ENCODE measurements at regions not wholly inside any gene's neighbourhood (a gene's known extent, or its start where the extent isn't known, plus 50 kb on each side); places are given as distances from the start of the nearest gene placed in this dataset.

DNA sequence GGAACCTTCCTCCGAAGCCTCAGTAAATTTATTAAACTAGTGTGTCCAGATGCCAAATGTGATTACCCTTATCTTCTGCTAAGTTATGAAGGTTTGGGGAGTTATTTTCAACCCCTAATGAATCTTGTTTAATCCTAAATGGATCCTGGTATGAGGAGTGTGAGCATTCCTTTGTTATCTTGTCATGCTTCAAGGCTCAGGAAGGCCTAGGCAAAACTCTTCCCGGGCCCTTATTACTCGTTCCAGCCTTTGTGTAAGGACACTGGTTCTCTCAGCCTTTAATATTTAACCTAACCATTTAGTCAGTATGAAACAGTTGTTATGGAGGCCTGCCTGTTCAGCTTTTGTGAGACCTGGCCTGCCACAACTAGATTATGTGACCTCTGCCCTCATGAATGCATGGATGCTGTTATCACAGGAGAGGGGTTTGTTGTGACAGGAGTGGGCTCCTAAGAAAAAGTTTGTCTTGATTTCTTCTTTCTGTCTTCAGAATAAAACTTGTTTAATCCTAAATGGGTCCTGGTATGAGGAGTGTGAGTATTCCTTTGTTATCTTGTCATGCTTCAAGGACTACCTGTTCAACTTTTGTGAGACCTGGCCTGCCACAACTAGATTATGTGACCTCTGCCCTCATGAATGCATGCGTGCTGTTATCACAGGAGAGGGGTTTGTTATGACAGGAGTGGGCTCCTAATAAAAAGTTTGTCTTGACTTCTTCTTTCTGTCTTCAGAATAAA lies 181.7 kb downstream of the SLC39A8 start:
- no peaks in the 10 kb centered on the region for H3K36me3 ChIP-seq (ENCODE audit: low read depth)
- no peaks in the 10 kb centered on the region for H3K4me1 ChIP-seq (ENCODE audit: insufficient read depth, poor library complexity, severe bottlenecking)
- TF ChIP-seq, protein P1, sequence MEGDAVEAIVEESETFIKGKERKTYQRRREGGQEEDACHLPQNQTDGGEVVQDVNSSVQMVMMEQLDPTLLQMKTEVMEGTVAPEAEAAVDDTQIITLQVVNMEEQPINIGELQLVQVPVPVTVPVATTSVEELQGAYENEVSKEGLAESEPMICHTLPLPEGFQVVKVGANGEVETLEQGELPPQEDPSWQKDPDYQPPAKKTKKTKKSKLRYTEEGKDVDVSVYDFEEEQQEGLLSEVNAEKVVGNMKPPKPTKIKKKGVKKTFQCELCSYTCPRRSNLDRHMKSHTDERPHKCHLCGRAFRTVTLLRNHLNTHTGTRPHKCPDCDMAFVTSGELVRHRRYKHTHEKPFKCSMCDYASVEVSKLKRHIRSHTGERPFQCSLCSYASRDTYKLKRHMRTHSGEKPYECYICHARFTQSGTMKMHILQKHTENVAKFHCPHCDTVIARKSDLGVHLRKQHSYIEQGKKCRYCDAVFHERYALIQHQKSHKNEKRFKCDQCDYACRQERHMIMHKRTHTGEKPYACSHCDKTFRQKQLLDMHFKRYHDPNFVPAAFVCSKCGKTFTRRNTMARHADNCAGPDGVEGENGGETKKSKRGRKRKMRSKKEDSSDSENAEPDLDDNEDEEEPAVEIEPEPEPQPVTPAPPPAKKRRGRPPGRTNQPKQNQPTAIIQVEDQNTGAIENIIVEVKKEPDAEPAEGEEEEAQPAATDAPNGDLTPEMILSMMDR (IDR thresholded peaks at IDR 0.05; ENCODE audit: poor library complexity, severe bottlenecking): no peak
- H3K27ac ChIP-seq (ENCODE audit: poor library complexity, severe bottlenecking): no peak overlapping the region
- H3K27me3 ChIP-seq (ENCODE audit: insufficient read depth, poor library complexity, severe bottlenecking): no peaks in the 10 kb centered on the region
- H3K9me3 ChIP-seq (ENCODE audit: severe bottlenecking): no peaks in the 10 kb centered on the region
- DNase-seq (ENCODE audit: low spot score) (no peak), ATAC-seq (ENCODE audit: low read depth) (no peak)
- no peak overlapping the region for H3K4me3 ChIP-seq (ENCODE audit: severe bottlenecking)

DNA sequence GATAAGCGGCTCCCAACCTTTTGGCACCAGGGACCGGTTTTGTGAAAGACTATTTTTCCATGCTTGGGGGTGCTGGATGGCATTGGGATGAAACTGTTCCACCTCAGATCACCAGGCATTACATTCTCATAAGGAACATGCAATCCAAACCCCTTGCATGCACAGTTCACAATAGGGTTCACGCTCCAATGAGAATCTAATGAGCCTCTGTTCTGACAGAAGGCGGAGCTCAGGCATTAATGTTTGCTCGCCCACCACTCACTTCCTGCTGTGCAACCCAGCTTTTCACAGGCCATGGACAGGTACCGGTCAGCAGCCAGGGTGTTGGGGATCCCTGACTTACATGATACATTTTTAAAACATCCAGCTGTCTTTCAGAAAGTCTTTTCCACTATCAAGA lies 187.3 kb downstream of the SLC39A8 start:
- H3K4me1 ChIP-seq (ENCODE audit: insufficient read depth, poor library complexity, severe bottlenecking): no peaks in the 10 kb centered on the region

DNA sequence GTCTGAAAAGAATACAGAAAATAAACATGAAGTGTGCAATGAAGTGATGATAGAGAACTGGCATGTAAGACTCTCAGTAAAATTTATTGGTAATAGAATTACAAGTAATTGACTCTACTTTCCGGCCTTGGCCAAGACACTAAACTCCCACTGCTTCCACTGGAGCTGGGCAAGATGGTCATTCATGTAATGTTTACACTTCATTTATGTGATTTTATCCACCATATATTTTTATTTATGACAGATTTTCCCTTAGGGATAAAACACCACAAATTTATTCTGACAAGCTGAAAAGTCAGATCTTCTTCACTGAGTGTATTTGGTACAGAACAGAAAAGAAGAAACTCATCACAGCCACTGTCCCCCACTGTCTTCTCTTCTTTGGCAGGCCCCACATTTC lies 191.9 kb downstream of the SLC39A8 start:
- Histone ChIP-seq H3K4me3 (ENCODE audit: severe bottlenecking) (no peak overlapping the region), H3K36me3 (ENCODE audit: low read depth) (no peaks in the 10 kb centered on the region), H3K4me1 (ENCODE audit: insufficient read depth, poor library complexity, severe bottlenecking) (no peaks in the 10 kb centered on the region), H3K9me3 (ENCODE audit: severe bottlenecking) (no peaks in the 10 kb centered on the region), H3K27ac (ENCODE audit: poor library complexity, severe bottlenecking) (no peak overlapping the region), H3K27me3 (ENCODE audit: insufficient read depth, poor library complexity, severe bottlenecking) (no peaks in the 10 kb centered on the region)
- DNase-seq (ENCODE audit: low spot score) (no peak), ATAC-seq (ENCODE audit: low read depth) (no peak)
- TF ChIP-seq, protein P1 (IDR thresholded peaks at IDR 0.05; ENCODE audit: poor library complexity, severe bottlenecking): no peak

More for the DNA sequence above, 187.3 kb downstream of the SLC39A8 start:
- Histone ChIP-seq H3K9me3 (ENCODE audit: severe bottlenecking) (no peaks in the 10 kb centered on the region), H3K27me3 (ENCODE audit: insufficient read depth, poor library complexity, severe bottlenecking) (no peaks in the 10 kb centered on the region), H3K4me3 (ENCODE audit: severe bottlenecking) (no peak overlapping the region), H3K27ac (ENCODE audit: poor library complexity, severe bottlenecking) (no peak overlapping the region), H3K36me3 (ENCODE audit: low read depth) (no peaks in the 10 kb centered on the region)
- TF ChIP-seq, protein P1 (IDR thresholded peaks at IDR 0.05; ENCODE audit: poor library complexity, severe bottlenecking): no peak
- no peak for DNase-seq (ENCODE audit: low spot score)
- ATAC-seq (ENCODE audit: low read depth): no peak

DNA sequence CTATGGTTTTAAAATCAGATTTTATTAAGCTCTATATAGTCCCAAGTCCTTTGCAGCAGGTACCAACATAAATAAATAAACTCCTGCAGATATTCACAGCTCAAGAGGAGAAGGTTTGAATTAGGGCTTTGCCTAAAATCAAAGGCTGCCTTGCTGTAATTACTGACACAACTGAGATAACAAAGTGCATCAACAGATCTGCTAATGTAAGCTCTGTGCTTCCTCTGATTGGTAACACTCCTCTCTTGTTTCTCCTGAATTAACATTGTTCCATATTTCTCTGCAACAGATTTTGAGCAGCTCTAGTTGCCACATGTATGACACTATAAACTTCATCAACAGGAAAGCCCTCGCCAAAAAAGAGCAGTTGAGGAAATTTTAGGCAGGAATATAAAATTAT lies 193.6 kb downstream of the SLC39A8 start:
- no peak for DNase-seq (ENCODE audit: low spot score)

DNA sequence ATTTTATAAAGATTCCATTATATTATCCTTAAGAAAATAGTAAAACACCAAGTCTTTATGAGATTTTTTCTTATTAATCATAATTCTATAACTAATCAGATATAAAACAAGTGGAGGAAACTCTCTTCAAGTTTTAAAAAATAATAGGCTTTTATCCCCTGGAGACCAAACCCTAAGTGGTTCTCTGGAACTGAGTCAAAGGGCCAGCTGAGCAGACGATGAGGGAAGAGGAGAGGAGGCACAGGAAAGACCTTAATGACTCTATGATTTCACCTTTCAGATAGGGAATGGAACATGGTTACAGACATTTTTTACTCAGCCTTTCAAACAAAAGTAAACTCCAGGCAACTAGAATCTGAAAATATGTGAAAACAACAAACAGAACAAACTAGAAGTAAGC lies 201.8 kb downstream of the SLC39A8 start:
- H3K27me3 ChIP-seq (ENCODE audit: insufficient read depth, poor library complexity, severe bottlenecking): no peaks in the 10 kb centered on the region

More for the DNA sequence above, 193.6 kb downstream of the SLC39A8 start:
- ATAC-seq (ENCODE audit: low read depth): no peak
- H3K4me1 ChIP-seq (ENCODE audit: insufficient read depth, poor library complexity, severe bottlenecking): no peaks in the 10 kb centered on the region
- H3K27ac ChIP-seq (ENCODE audit: poor library complexity, severe bottlenecking): no peak overlapping the region
- H3K4me3 ChIP-seq (ENCODE audit: severe bottlenecking): no peak overlapping the region
- no peaks in the 10 kb centered on the region for H3K36me3 ChIP-seq (ENCODE audit: low read depth)
- no peaks in the 10 kb centered on the region for H3K27me3 ChIP-seq (ENCODE audit: insufficient read depth, poor library complexity, severe bottlenecking)
- no peaks in the 10 kb centered on the region for H3K9me3 ChIP-seq (ENCODE audit: severe bottlenecking)
- TF ChIP-seq, protein P1 (IDR thresholded peaks at IDR 0.05; ENCODE audit: poor library complexity, severe bottlenecking): no peak

More for the DNA sequence above, 201.8 kb downstream of the SLC39A8 start:
- Histone ChIP-seq H3K9me3 (ENCODE audit: severe bottlenecking) (no peaks in the 10 kb centered on the region), H3K27ac (ENCODE audit: poor library complexity, severe bottlenecking) (no peak overlapping the region), H3K36me3 (ENCODE audit: low read depth) (no peaks in the 10 kb centered on the region), H3K4me3 (ENCODE audit: severe bottlenecking) (no peak overlapping the region), H3K4me1 (ENCODE audit: insufficient read depth, poor library complexity, severe bottlenecking) (peaks cover 20% of the 10 kb centered on the region)
- ATAC-seq (ENCODE audit: low read depth) (no peak), DNase-seq (ENCODE audit: low spot score) (no peak)
- TF ChIP-seq, protein P1 (IDR thresholded peaks at IDR 0.05; ENCODE audit: poor library complexity, severe bottlenecking): no peak

Measured in RWPE2 (cell line).